Loucy (cell line): ENCODE measurements at regions not wholly inside any gene's neighbourhood (a gene's known extent, or its start where the extent isn't known, plus 50 kb on each side); places are given as distances from the start of the nearest gene placed in this dataset.

Experiments
- CTCF ChIP-seq: fragments of 200-600 bp; sonication (generic); conservative IDR thresholded peaks from 2 replicates; pipeline ENCODE4 v1.5.1; 2014; ENCODE audit warnings: mild to moderate bottlenecking, antibody characterized with exemption, low read length
- EZH2phosphoT487 ChIP-seq: fragments of 200-600 bp; IDR thresholded peaks from 2 replicates; pipeline ENCODE4 v1.6.1; 2018; ENCODE audit warnings: antibody characterized with exemption, mild to moderate bottlenecking, moderate library complexity, borderline replicate concordance

GRCh38 chr11:97087419-97087818 is 697.6 kb downstream of the JRKL start:
- TF ChIP-seq CTCF (no peak), EZH2phosphoT487 (no peak)
